Neuronal stem cell (in vitro differentiated cells): ENCODE measurements at regions not wholly inside any gene's neighbourhood (a gene's known extent, or its start where the extent isn't known, plus 50 kb on each side); places are given as distances from the start of the nearest gene placed in this dataset.
"Not testable (repeated sequence)": the region's sequence is repeated elsewhere in the genome, so short reads cannot be mapped to it uniquely, and the experiment has no call there.

ENCODE experiments used
- DNase-seq: peaks from one replicate; pipeline ENCODE4 v3.0.0-alpha.2; 2013; ENCODE audit warnings: low spot score
- H2AFZ ChIP-seq: one replicate; pipeline ENCODE4 v1.6.1; 2013; ENCODE audit warnings: mild to moderate bottlenecking, low read length, inconsistent platforms
- H2AK5ac ChIP-seq: 2 replicates; pipeline ENCODE4 v1.6.1; 2013; ENCODE audit warnings: low read depth, mild to moderate bottlenecking, inconsistent platforms, low read length, moderate library complexity, mixed read lengths
- H2BK120ac ChIP-seq: 2 replicates; pipeline ENCODE4 v1.6.1; 2013; ENCODE audit warnings: low read depth, mild to moderate bottlenecking, inconsistent platforms, low read length, moderate library complexity, mixed read lengths
- H2BK12ac ChIP-seq: one replicate; pipeline ENCODE4 v1.6.1; 2013; ENCODE audit warnings: low read length, inconsistent platforms
- H2BK15ac ChIP-seq: 2 replicates; pipeline ENCODE4 v1.6.1; 2013; ENCODE audit warnings: mild to moderate bottlenecking, low read length, inconsistent platforms, mixed read lengths
- H2BK5ac ChIP-seq: one replicate; pipeline ENCODE4 v1.6.1; 2013; ENCODE audit warnings: inconsistent platforms, mild to moderate bottlenecking, low read length, moderate library complexity
- H3K14ac ChIP-seq: one replicate; pipeline ENCODE4 v1.6.1; 2013; ENCODE audit warnings: low read length, inconsistent platforms
- H3K18ac ChIP-seq: 2 replicates; pipeline ENCODE4 v1.6.1; 2013; ENCODE audit warnings: low read length, inconsistent platforms
- H3K23ac ChIP-seq: 2 replicates; pipeline ENCODE4 v1.6.1; 2013; ENCODE audit warnings: low read depth, mild to moderate bottlenecking, mixed read lengths, low read length, inconsistent platforms; ENCODE audit not compliant: poor library complexity
- H3K27ac ChIP-seq: replicated peaks from 3 replicates; pipeline ENCODE4 v1.5.1; 2013; ENCODE audit warnings: low read length, inconsistent platforms
- H3K27me3 ChIP-seq, 3 experiments: 2 replicates each; pipeline ENCODE4 v1.6.1; 2013; ENCODE audit warnings: low read length in 3 of 3, mild to moderate bottlenecking in 2 of 3, inconsistent platforms in 1 of 3, low read depth in 1 of 3, mixed read lengths in 1 of 3, moderate library complexity in 1 of 3; ENCODE audit not compliant: control insufficient read depth in 3 of 3, insufficient read depth in 3 of 3
- H3K36me3 ChIP-seq, 2 donors: replicated peaks in 1 of 2; 2 replicates each; pipeline ENCODE4 v1.6.1; 2013; ENCODE audit warnings: low read length in 2 of 2; ENCODE audit not compliant: control insufficient read depth in 2 of 2, insufficient read depth in 2 of 2
- H3K4ac ChIP-seq: 2 replicates; pipeline ENCODE4 v1.6.1; 2013; ENCODE audit warnings: inconsistent platforms, mild to moderate bottlenecking, low read length, moderate library complexity
- H3K4me1 ChIP-seq, 2 donors: 1 replicate in 1 of 2; 2 replicates in 1 of 2; pipeline ENCODE4 v1.6.1; 2013; ENCODE audit warnings: low read length in 2 of 2, low read depth in 1 of 2; ENCODE audit not compliant: control insufficient read depth in 2 of 2, insufficient read depth in 1 of 2
- H3K4me2 ChIP-seq: one replicate; pipeline ENCODE4 v1.6.1; 2013; ENCODE audit warnings: mild to moderate bottlenecking, low read length, inconsistent platforms; ENCODE audit not compliant: insufficient read depth, poor library complexity, severe bottlenecking
- H3K4me3 ChIP-seq, 2 donors: 2 replicates each; pipeline ENCODE4 v1.5.1; 2013; ENCODE audit warnings: low read length in 2 of 2, mild to moderate bottlenecking in 2 of 2, inconsistent platforms in 1 of 2, moderate library complexity in 1 of 2
- H3K79me1 ChIP-seq: one replicate; pipeline ENCODE4 v1.6.1; 2013; ENCODE audit warnings: low read depth, mild to moderate bottlenecking, inconsistent platforms, low read length, moderate library complexity
- H3K9ac ChIP-seq: one replicate; pipeline ENCODE4 v1.6.1; 2013; ENCODE audit warnings: mild to moderate bottlenecking, low read depth, low read length, inconsistent platforms; ENCODE audit not compliant: poor library complexity
- H3K9me3 ChIP-seq, 2 donors: replicated peaks in 1 of 2; 2 replicates each; pipeline versions ENCODE3 to v1.6.1; 2013; ENCODE audit warnings: low read length in 2 of 2, mild to moderate bottlenecking in 2 of 2, inconsistent platforms in 1 of 2, low read depth in 1 of 2, mixed read lengths in 1 of 2, moderate library complexity in 1 of 2; ENCODE audit not compliant: control insufficient read depth in 2 of 2, insufficient read depth in 1 of 2
- H4K8ac ChIP-seq: one replicate; pipeline ENCODE4 v1.6.1; 2013; ENCODE audit warnings: low read depth, mild to moderate bottlenecking, inconsistent platforms, low read length, moderate library complexity
- H4K91ac ChIP-seq: one replicate; pipeline ENCODE4 v1.6.1; 2013; ENCODE audit warnings: low read length, low read depth, mild to moderate bottlenecking, inconsistent platforms; ENCODE audit not compliant: poor library complexity
- WGBS, 2 donors: extraction: QIAGEN DNeasy Blood & Tissue Kit; methylation state at CpG; one replicate each; pipeline ENCODE4 v1.1.7; 2013; ENCODE audit warnings: missing lambda C conversion rate in 2 of 2, mixed read lengths in 1 of 2; ENCODE audit not compliant: insufficient read length in 2 of 2, insufficient replicate concordance in 1 of 2; ENCODE audit errors: extremely low coverage in 2 of 2; 5-methylcytosine and 5-hydroxymethylcytosine counted together

- no peak overlapping the region for H2BK15ac ChIP-seq
- no peak overlapping the region for H3K23ac ChIP-seq
- no peak overlapping the region for H3K14ac ChIP-seq
- no peak overlapping the region for H2AFZ ChIP-seq
- H3K4me2 ChIP-seq, result no peak overlapping the region
- no peak for DNase-seq
- no peak overlapping the region for H2BK5ac ChIP-seq
- H3K18ac ChIP-seq, result no peak overlapping the region
- no peak overlapping the region for H2BK12ac ChIP-seq
- H2AK5ac ChIP-seq, result no peak overlapping the region
- no peak overlapping the region for H3K4me3 ChIP-seq
- H4K91ac ChIP-seq, result no peak overlapping the region
- no peaks in the 10 kb centered on the region for H3K79me1 ChIP-seq
- H3K27ac ChIP-seq, result no peak overlapping the region
- WGBS, 2 donors, result no CpG with 5 or more reads among the region's 1 CpG
- H3K36me3 ChIP-seq, result no peaks in the 10 kb centered on the region
- peaks cover 0 to 2% of the 10 kb centered on the region in 2 donors for H3K4me1 ChIP-seq
- no peak overlapping the region for H3K9ac ChIP-seq
- no peak overlapping the region for H3K4ac ChIP-seq
- H3K9me3 ChIP-seq, result no peaks in the 10 kb centered on the region
- no peak overlapping the region for H2BK120ac ChIP-seq
- H4K8ac ChIP-seq, result no peak overlapping the region
- no peaks in the 10 kb centered on the region for H3K27me3 ChIP-seq
Observed at GRCh38 chr6:85240787-85241385, 209.0 kb upstream of the NT5E start.

GRCh38 chr6:85237478-85237877 lies 212.4 kb upstream of the NT5E start:
- no peak overlapping the region for H2BK15ac ChIP-seq
- H3K79me1 ChIP-seq, result no peaks in the 10 kb centered on the region
- no peak overlapping the region for H3K9ac ChIP-seq
- no peak overlapping the region for H4K8ac ChIP-seq
- no peak overlapping the region for H3K14ac ChIP-seq
- H3K4me2 ChIP-seq, result no peak overlapping the region
- no peak overlapping the region for H2AFZ ChIP-seq
- no peak overlapping the region for H2BK12ac ChIP-seq
- no CpG with 5 or more reads among the region's 3 CpGs for WGBS, 2 donors
- no peak overlapping the region for H2BK5ac ChIP-seq
- no peak overlapping the region for H3K4me3 ChIP-seq
- no peaks in the 10 kb centered on the region for H3K27me3 ChIP-seq
- DNase-seq, result no peak
- H3K4ac ChIP-seq, result no peak overlapping the region
- H3K18ac ChIP-seq, result no peak overlapping the region
- H2BK120ac ChIP-seq, result no peak overlapping the region
- no peak overlapping the region for H3K23ac ChIP-seq
- no peak overlapping the region for H2AK5ac ChIP-seq
- no peak overlapping the region for H4K91ac ChIP-seq
- H3K36me3 ChIP-seq, result no peaks in the 10 kb centered on the region
- no peaks in the 10 kb centered on the region for H3K9me3 ChIP-seq
- peaks cover 0 to 2% of the 10 kb centered on the region in 2 donors for H3K4me1 ChIP-seq
- no peak overlapping the region for H3K27ac ChIP-seq

GRCh38 chr6:85236636-85237035 lies 213.2 kb upstream of the NT5E start:
- no peaks in the 10 kb centered on the region for H3K79me1 ChIP-seq
- H3K27ac ChIP-seq, result no peak overlapping the region
- no peaks in the 10 kb centered on the region for H3K27me3 ChIP-seq
- no peak overlapping the region for H2BK5ac ChIP-seq
- H3K4me2 ChIP-seq, result no peak overlapping the region
- peaks cover 0 to 2% of the 10 kb centered on the region in 2 donors for H3K4me1 ChIP-seq
- H3K23ac ChIP-seq, result no peak overlapping the region
- H2BK12ac ChIP-seq, result no peak overlapping the region
- WGBS, 2 donors, result no CpG with 5 or more reads among the region's 3 CpGs
- H3K9me3 ChIP-seq, result no peaks in the 10 kb centered on the region
- no peak overlapping the region for H2AK5ac ChIP-seq
- no peak overlapping the region for H3K14ac ChIP-seq
- H3K9ac ChIP-seq, result no peak overlapping the region
- H2BK15ac ChIP-seq, result no peak overlapping the region
- H3K4me3 ChIP-seq, result no peak overlapping the region
- H4K91ac ChIP-seq, result no peak overlapping the region
- H3K36me3 ChIP-seq, result no peaks in the 10 kb centered on the region
- no peak overlapping the region for H2BK120ac ChIP-seq
- H3K18ac ChIP-seq, result no peak overlapping the region
- H2AFZ ChIP-seq, result no peak overlapping the region
- no peak for DNase-seq
- no peak overlapping the region for H4K8ac ChIP-seq
- H3K4ac ChIP-seq, result no peak overlapping the region

- H3K14ac ChIP-seq, DNase-seq, H3K4me2 ChIP-seq, H3K23ac ChIP-seq, H3K4me3 ChIP-seq, H2BK5ac ChIP-seq, H3K9me3 ChIP-seq, H2BK12ac ChIP-seq, H3K18ac ChIP-seq, H2BK120ac ChIP-seq, H2AFZ ChIP-seq, H3K9ac ChIP-seq, H3K27ac ChIP-seq, H2BK15ac ChIP-seq, H4K8ac ChIP-seq, H3K79me1 ChIP-seq, H2AK5ac ChIP-seq, H4K91ac ChIP-seq, H3K4ac ChIP-seq, H3K4me1 ChIP-seq, H3K27me3 ChIP-seq, H3K36me3 ChIP-seq: not testable (repeated sequence)
- WGBS, 2 donors, result no CpG with 5 or more reads among the region's 1 CpG
Observed at GRCh38 chr6:85227345-85227744, 222.5 kb upstream of the NT5E start.
